ENCODE measurements at regions not wholly inside any gene's neighbourhood (a gene's known extent, or its start where the extent isn't known, plus 50 kb on each side); places are given as distances from the start of the nearest gene placed in this dataset.

DNA sequence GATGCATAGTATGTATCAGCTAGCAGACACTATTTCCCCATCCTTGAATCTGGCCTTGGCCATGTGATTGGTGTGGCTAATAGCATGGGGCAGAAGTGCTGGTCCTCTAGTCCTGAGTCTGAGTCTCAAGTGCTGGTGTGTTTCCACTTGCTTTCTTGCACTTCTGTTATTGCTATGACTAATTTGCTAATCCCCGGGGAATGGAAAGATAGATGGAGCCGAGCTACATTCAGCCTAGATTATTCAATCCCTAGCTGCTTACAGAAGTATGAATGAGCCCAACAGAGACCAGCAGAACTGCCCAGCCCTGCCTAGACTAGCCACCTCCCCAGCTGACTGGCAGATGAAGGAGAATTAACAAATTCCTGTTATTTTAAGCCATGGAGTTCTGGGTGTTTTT lies 53.2 kb upstream of the SYPL1 start:
- Mint-ChIP-seq H3K27me3 (ENCODE audit: low read depth) (peaks cover 2% of the 10 kb centered on the region; the same call in 1 of the 2 replicates), H3K4me1 (peaks cover 6 to 13% of the 10 kb centered on the region in 2 experiments), H3K4me3 (no peak overlapping the region), H3K36me3 (ENCODE audit: insufficient read depth in 1 of 3, low read depth in 3 of 3) (peaks cover 4 to 7% (median 6%) of the 10 kb centered on the region in 3 experiments; a peak in 4 of 7 replicates), H3K9me3 (peaks cover 17 to 20% of the 10 kb centered on the region in 2 experiments), H3K27ac (no peak overlapping the region)
- Histone ChIP-seq H3K9ac (ENCODE audit: extremely low read depth, insufficient read length, low read length) (no peak overlapping the region), H3T11ph (ENCODE audit: low read length) (no peak overlapping the region), H3K14ac (ENCODE audit: insufficient read depth, low read length) (no peak overlapping the region), H2AFZ (ENCODE audit: low read length) (no peak overlapping the region), H2BK5ac (ENCODE audit: insufficient read length, low read length) (no peak overlapping the region), H4K8ac (replicated peaks; ENCODE audit: insufficient read length, low read depth, low read length) (no peak overlapping the region), H3K79me2 (ENCODE audit: insufficient read depth, low read length) (no peaks in the 10 kb centered on the region), H2BK15ac (ENCODE audit: low read depth, low read length) (no peak overlapping the region), H3K79me1 (ENCODE audit: insufficient read depth, low read depth, low read length, poor library complexity, severe bottlenecking) (no peaks in the 10 kb centered on the region), H3K23me2 (ENCODE audit: insufficient read length, low read depth, low read length, poor library complexity, severe bottlenecking) (no peaks in the 10 kb centered on the region), H2BK120ac (ENCODE audit: low read depth, low read length, poor library complexity, severe bottlenecking) (no peak overlapping the region), H3K4ac (ENCODE audit: low read depth, low read length) (no peak overlapping the region), H3K4me2 (ENCODE audit: insufficient read depth, insufficient read length, low read length) (no peak overlapping the region), H4K5ac (ENCODE audit: insufficient read length, low read depth, low read length) (no peak overlapping the region), H3K18ac (ENCODE audit: insufficient read length, low read depth, low read length) (no peak overlapping the region), H4K91ac (ENCODE audit: insufficient read length, low read depth, low read length) (no peak overlapping the region), H2BK20ac (ENCODE audit: low read depth, low read length, poor library complexity, severe bottlenecking) (no peak overlapping the region), H3K4me1 (ENCODE audit: insufficient read depth, low read length) (no peaks in the 10 kb centered on the region), H3K9me3 (ENCODE audit: control insufficient read depth, low read depth, low read length) (peaks cover 6% of the 10 kb centered on the region), H3K23ac (ENCODE audit: insufficient read length, low read depth, low read length) (no peak overlapping the region), H3K27ac (ENCODE audit: insufficient read length, low read depth, low read length) (no peak overlapping the region), H2AK5ac (ENCODE audit: insufficient read length, low read length) (no peak overlapping the region), H4K20me1 (ENCODE audit: control insufficient read depth, insufficient read depth, insufficient read length) (no peaks in the 10 kb centered on the region), H3K56ac (ENCODE audit: insufficient read length, low read depth, low read length) (no peak overlapping the region), H3K27me3 (ENCODE audit: insufficient read depth, low read length) (no peaks in the 10 kb centered on the region), H2BK12ac (ENCODE audit: insufficient read length, low read depth, low read length) (no peak overlapping the region)
- no peak for DNase-seq
- TF ChIP-seq, protein P1, sequence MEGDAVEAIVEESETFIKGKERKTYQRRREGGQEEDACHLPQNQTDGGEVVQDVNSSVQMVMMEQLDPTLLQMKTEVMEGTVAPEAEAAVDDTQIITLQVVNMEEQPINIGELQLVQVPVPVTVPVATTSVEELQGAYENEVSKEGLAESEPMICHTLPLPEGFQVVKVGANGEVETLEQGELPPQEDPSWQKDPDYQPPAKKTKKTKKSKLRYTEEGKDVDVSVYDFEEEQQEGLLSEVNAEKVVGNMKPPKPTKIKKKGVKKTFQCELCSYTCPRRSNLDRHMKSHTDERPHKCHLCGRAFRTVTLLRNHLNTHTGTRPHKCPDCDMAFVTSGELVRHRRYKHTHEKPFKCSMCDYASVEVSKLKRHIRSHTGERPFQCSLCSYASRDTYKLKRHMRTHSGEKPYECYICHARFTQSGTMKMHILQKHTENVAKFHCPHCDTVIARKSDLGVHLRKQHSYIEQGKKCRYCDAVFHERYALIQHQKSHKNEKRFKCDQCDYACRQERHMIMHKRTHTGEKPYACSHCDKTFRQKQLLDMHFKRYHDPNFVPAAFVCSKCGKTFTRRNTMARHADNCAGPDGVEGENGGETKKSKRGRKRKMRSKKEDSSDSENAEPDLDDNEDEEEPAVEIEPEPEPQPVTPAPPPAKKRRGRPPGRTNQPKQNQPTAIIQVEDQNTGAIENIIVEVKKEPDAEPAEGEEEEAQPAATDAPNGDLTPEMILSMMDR (conservative IDR thresholded peaks at IDR 0.05), result no peak
- no CpG with 5 or more reads among the region's 2 CpGs for WGBS (ENCODE audit: extremely low coverage, insufficient read length, low lambda C conversion rate)
